ENCODE measurements at regions not wholly inside any gene's neighbourhood (a gene's known extent, or its start where the extent isn't known, plus 50 kb on each side); places are given as distances from the start of the nearest gene placed in this dataset.

- Histone ChIP-seq H3K4me1 (ENCODE audit: control insufficient read depth, insufficient read depth, low read length) (no peaks in the 10 kb centered on the region), H3K27ac (ENCODE audit: low read depth, low read length) (no peak overlapping the region), H3K9me3 (ENCODE audit: control insufficient read depth, insufficient read depth, low read depth, low read length) (no peaks in the 10 kb centered on the region), H3K36me3 (ENCODE audit: control insufficient read depth, insufficient read depth, low read length) (no peaks in the 10 kb centered on the region), H3K27me3 (ENCODE audit: control insufficient read depth, insufficient read depth, low read length) (no peaks in the 10 kb centered on the region), H3K9ac (ENCODE audit: low read length) (no peak overlapping the region), H3K4me3 (ENCODE audit: low read depth, low read length) (no peak overlapping the region)
Observed at GRCh38 chr4:85414972-85415371, 60.0 kb upstream of the ARHGAP24 start.

GRCh38 chr4:85416094-85416493 is 58.9 kb upstream of the ARHGAP24 start:
- Histone ChIP-seq H3K9ac (ENCODE audit: low read length) (no peak overlapping the region), H3K36me3 (ENCODE audit: control insufficient read depth, insufficient read depth, low read length) (no peaks in the 10 kb centered on the region), H3K9me3 (ENCODE audit: control insufficient read depth, insufficient read depth, low read depth, low read length) (no peaks in the 10 kb centered on the region), H3K4me3 (ENCODE audit: low read depth, low read length) (no peak overlapping the region), H3K27ac (ENCODE audit: low read depth, low read length) (no peak overlapping the region), H3K4me1 (ENCODE audit: control insufficient read depth, insufficient read depth, low read length) (no peaks in the 10 kb centered on the region), H3K27me3 (ENCODE audit: control insufficient read depth, insufficient read depth, low read length) (no peaks in the 10 kb centered on the region)

GRCh38 chr4:85419103-85419502 is 55.8 kb upstream of the ARHGAP24 start:
- no peak overlapping the region for H3K27ac ChIP-seq (ENCODE audit: low read depth, low read length)
- H3K4me3 ChIP-seq (ENCODE audit: low read depth, low read length): no peak overlapping the region
- H3K9me3 ChIP-seq (ENCODE audit: control insufficient read depth, insufficient read depth, low read depth, low read length): no peaks in the 10 kb centered on the region
- no peaks in the 10 kb centered on the region for H3K36me3 ChIP-seq (ENCODE audit: control insufficient read depth, insufficient read depth, low read length)
- H3K9ac ChIP-seq (ENCODE audit: low read length): no peak overlapping the region
- H3K27me3 ChIP-seq (ENCODE audit: control insufficient read depth, insufficient read depth, low read length): no peaks in the 10 kb centered on the region
- H3K4me1 ChIP-seq (ENCODE audit: control insufficient read depth, insufficient read depth, low read length): no peaks in the 10 kb centered on the region

GRCh38 chr4:85420831-85421230 is 54.1 kb upstream of the ARHGAP24 start:
- H3K36me3 ChIP-seq (ENCODE audit: control insufficient read depth, insufficient read depth, low read length): no peaks in the 10 kb centered on the region
- H3K9me3 ChIP-seq (ENCODE audit: control insufficient read depth, insufficient read depth, low read depth, low read length): no peaks in the 10 kb centered on the region
- H3K4me3 ChIP-seq (ENCODE audit: low read depth, low read length): no peak overlapping the region
- no peak overlapping the region for H3K27ac ChIP-seq (ENCODE audit: low read depth, low read length)
- H3K9ac ChIP-seq (ENCODE audit: low read length): no peak overlapping the region
- H3K4me1 ChIP-seq (ENCODE audit: control insufficient read depth, insufficient read depth, low read length): no peaks in the 10 kb centered on the region; the same call in 1 of the 2 replicates
- no peaks in the 10 kb centered on the region for H3K27me3 ChIP-seq (ENCODE audit: control insufficient read depth, insufficient read depth, low read length)

DNA sequence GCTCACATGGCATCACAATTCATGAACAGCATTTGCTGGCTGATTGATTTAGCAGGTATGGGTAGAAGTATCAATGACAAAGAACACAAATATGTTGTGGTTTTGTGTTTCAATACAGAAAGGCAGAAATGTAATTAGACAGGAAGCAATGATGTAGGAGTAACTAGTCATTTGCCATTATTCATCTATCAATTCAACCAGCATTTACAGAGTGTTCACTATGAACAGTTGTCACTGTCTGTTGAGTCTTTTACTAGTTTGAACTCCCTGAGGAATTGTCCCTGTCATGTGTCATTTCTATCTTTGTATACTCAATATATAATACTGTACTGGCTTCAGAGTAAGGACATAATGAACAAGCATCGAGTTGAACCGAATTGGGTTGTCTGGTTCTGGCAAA is 51.5 kb upstream of the ARHGAP24 start:
- Histone ChIP-seq H3K4me1 (ENCODE audit: control insufficient read depth, insufficient read depth, low read length) (no peaks in the 10 kb centered on the region; the same call in 1 of the 2 replicates), H3K9me3 (ENCODE audit: control insufficient read depth, insufficient read depth, low read depth, low read length) (no peaks in the 10 kb centered on the region), H3K9ac (ENCODE audit: low read length) (no peak overlapping the region), H3K27me3 (ENCODE audit: control insufficient read depth, insufficient read depth, low read length) (no peaks in the 10 kb centered on the region), H3K36me3 (ENCODE audit: control insufficient read depth, insufficient read depth, low read length) (no peaks in the 10 kb centered on the region), H3K4me3 (ENCODE audit: low read depth, low read length) (no peak overlapping the region), H3K27ac (ENCODE audit: low read depth, low read length) (no peak overlapping the region)
